ENCODE measurements at regions not wholly inside any gene's neighbourhood (a gene's known extent, or its start where the extent isn't known, plus 50 kb on each side); places are given as distances from the start of the nearest gene placed in this dataset.

GRCh38 chr17:14784997-14785696, 480.0 kb downstream of the PMP22 start (continued):
- TF ChIP-seq ZNF782 (CRISPR knock-in tag; IDR thresholded peaks at IDR 0.05; ENCODE audit: borderline replicate concordance) = 0 out of 2 replicates have a peak, but pooled peaks have one; percentile 47
- TF ChIP-seq FLYWCH1 (CRISPR knock-in tag; IDR thresholded peaks at IDR 0.05) = no peak
- no peak for TF ChIP-seq ZFP36L2 (CRISPR knock-in tag; IDR thresholded peaks at IDR 0.05)
- peak; percentile 89 for TF ChIP-seq CTCF (CRISPR knock-in tag; IDR thresholded peaks at IDR 0.05)
- no peak for TF ChIP-seq FOXO1 (CRISPR knock-in tag; IDR thresholded peaks at IDR 0.05)
- TF ChIP-seq STAG1 (CRISPR knock-in tag; IDR thresholded peaks at IDR 0.05) = peak; percentile 95
- TF ChIP-seq RAD21 (CRISPR knock-in tag; IDR thresholded peaks at IDR 0.05) = peak; percentile 64
- no peak for TF ChIP-seq ZNF788 (CRISPR knock-in tag; IDR thresholded peaks at IDR 0.05; ENCODE audit: borderline replicate concordance)
- no peak for TF ChIP-seq ZNF513 (CRISPR knock-in tag; conservative IDR thresholded peaks at IDR 0.05)
- no peak for TF ChIP-seq ZNF441 (CRISPR knock-in tag; IDR thresholded peaks at IDR 0.05; ENCODE audit: borderline replicate concordance)
- no peak for TF ChIP-seq ISL2 (CRISPR knock-in tag; IDR thresholded peaks at IDR 0.05)
- 0 out of 2 replicates have a peak, but pooled peaks have one; percentile 13 for TF ChIP-seq FOSL2 (CRISPR knock-in tag; IDR thresholded peaks at IDR 0.05)
- no peak for TF ChIP-seq ZNF781 (CRISPR knock-in tag; IDR thresholded peaks at IDR 0.05; ENCODE audit: borderline replicate concordance, not compliant biosample characterization)

Measured in HepG2 (cell line).